HL-60 (cell line): ENCODE measurements at regions not wholly inside any gene's neighbourhood (a gene's known extent, or its start where the extent isn't known, plus 50 kb on each side); places are given as distances from the start of the nearest gene placed in this dataset.

Source experiments
- CTCF ChIP-seq: IDR thresholded peaks from one replicate; pipeline ENCODE4 v1.5.1; 2011; ENCODE audit warnings: low read length, control low read depth, inconsistent platforms; ENCODE audit not compliant: insufficient read depth
- GABPA ChIP-seq: IDR thresholded peaks from 2 replicates; pipeline ENCODE4 v1.6.1; 2012; ENCODE audit warnings: low read depth
- POLR2AphosphoS5 ChIP-seq: IDR thresholded peaks from 2 replicates; pipeline ENCODE4 v1.6.1; 2012; ENCODE audit warnings: low read depth
- SPI1 ChIP-seq: IDR thresholded peaks from 2 replicates; pipeline ENCODE4 v1.6.1; 2012; ENCODE audit warnings: low read depth, mild to moderate bottlenecking, borderline replicate concordance
- TF ChIP-seq, protein P1 (sequence below): IDR thresholded peaks from 2 replicates; pipeline ENCODE4 v1.6.1; 2012; ENCODE audit warnings: low read depth; ENCODE audit not compliant: insufficient replicate concordance

DNA sequence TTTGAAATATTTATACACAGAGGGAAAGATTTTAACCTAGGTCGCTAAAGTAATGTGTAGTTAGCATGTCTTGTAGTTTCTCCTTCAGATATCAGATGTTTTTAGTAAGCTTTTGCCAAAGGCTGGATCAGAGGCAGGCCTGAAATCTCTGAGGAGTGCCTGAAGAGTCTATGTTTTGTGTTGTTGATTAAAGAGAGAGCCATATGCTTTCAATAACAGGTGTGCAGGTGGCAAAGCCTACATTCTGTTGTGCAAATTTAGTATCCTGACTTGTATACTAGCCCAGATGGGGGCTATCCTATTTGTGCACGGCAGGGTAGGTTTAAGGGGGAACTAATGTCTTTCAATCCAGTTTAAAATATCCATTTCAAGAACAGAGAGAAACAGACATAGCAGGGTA lies 167.1 kb upstream of the ATXN1 start:
- TF ChIP-seq CTCF, result no peak
- TF ChIP-seq POLR2AphosphoS5, result no peak
- TF ChIP-seq, protein P1, sequence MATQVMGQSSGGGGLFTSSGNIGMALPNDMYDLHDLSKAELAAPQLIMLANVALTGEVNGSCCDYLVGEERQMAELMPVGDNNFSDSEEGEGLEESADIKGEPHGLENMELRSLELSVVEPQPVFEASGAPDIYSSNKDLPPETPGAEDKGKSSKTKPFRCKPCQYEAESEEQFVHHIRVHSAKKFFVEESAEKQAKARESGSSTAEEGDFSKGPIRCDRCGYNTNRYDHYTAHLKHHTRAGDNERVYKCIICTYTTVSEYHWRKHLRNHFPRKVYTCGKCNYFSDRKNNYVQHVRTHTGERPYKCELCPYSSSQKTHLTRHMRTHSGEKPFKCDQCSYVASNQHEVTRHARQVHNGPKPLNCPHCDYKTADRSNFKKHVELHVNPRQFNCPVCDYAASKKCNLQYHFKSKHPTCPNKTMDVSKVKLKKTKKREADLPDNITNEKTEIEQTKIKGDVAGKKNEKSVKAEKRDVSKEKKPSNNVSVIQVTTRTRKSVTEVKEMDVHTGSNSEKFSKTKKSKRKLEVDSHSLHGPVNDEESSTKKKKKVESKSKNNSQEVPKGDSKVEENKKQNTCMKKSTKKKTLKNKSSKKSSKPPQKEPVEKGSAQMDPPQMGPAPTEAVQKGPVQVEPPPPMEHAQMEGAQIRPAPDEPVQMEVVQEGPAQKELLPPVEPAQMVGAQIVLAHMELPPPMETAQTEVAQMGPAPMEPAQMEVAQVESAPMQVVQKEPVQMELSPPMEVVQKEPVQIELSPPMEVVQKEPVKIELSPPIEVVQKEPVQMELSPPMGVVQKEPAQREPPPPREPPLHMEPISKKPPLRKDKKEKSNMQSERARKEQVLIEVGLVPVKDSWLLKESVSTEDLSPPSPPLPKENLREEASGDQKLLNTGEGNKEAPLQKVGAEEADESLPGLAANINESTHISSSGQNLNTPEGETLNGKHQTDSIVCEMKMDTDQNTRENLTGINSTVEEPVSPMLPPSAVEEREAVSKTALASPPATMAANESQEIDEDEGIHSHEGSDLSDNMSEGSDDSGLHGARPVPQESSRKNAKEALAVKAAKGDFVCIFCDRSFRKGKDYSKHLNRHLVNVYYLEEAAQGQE, result no peak
- no peak for TF ChIP-seq GABPA
- no peak for TF ChIP-seq SPI1
